Fibroblast of lung (primary cell): ENCODE measurements at regions not wholly inside any gene's neighbourhood (a gene's known extent, or its start where the extent isn't known, plus 50 kb on each side); places are given as distances from the start of the nearest gene placed in this dataset.
"Not testable (repeated sequence)": the region's sequence is repeated elsewhere in the genome, so short reads cannot be mapped to it uniquely, and the experiment has no call there.

Experiments used
- EZH2 ChIP-seq: IDR thresholded peaks from 2 replicates; pipeline ENCODE4 v1.5.1; 2012; ENCODE audit warnings: low read length, control low read depth, mild to moderate bottlenecking; ENCODE audit errors: missing control alignments
- TF ChIP-seq, protein P1 (sequence below), 2 donors: IDR thresholded peaks in 1 of 2; conservative IDR thresholded peaks in 1 of 2; 1 replicate in 1 of 2; 2 replicates in 1 of 2; pipeline ENCODE4 v1.5.1; 2011 to 2012; ENCODE audit warnings: low read length in 2 of 2, control low read depth in 1 of 2, inconsistent platforms in 1 of 2, low read depth in 1 of 2, mild to moderate bottlenecking in 1 of 2

DNA sequence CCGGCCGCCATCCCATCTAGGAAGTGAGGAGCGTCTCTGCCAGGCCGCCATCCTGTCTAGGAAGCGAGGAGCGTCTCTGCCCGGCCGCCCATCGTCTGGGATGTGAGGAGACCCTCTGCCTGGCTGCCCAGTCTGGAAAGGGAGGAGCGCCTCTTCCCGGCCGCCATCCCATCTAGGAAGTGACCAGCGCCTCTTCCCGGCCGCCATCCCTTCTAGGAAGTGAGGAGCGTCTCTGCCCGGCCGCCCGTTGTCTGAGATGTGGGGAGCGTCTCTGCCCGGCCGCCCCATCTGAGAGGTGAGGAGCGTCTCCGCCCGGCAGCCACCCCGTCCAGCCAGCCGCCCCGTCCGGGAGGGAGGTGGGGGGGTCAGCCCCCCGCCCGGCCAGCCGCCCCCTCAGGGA is 475.4 kb downstream of the TMEM114 start:
- TF ChIP-seq, protein P1, sequence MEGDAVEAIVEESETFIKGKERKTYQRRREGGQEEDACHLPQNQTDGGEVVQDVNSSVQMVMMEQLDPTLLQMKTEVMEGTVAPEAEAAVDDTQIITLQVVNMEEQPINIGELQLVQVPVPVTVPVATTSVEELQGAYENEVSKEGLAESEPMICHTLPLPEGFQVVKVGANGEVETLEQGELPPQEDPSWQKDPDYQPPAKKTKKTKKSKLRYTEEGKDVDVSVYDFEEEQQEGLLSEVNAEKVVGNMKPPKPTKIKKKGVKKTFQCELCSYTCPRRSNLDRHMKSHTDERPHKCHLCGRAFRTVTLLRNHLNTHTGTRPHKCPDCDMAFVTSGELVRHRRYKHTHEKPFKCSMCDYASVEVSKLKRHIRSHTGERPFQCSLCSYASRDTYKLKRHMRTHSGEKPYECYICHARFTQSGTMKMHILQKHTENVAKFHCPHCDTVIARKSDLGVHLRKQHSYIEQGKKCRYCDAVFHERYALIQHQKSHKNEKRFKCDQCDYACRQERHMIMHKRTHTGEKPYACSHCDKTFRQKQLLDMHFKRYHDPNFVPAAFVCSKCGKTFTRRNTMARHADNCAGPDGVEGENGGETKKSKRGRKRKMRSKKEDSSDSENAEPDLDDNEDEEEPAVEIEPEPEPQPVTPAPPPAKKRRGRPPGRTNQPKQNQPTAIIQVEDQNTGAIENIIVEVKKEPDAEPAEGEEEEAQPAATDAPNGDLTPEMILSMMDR (conservative IDR thresholded peaks at IDR 0.05 in 1 of 2, IDR thresholded peaks at IDR 0.05 in 1 of 2; ENCODE audit: low read depth in 1 of 2, low read length in 2 of 2), result not testable (repeated sequence)
- TF ChIP-seq EZH2, result not testable (repeated sequence)
